Smooth muscle cell (in vitro differentiated cells): ENCODE measurements at regions not wholly inside any gene's neighbourhood (a gene's known extent, or its start where the extent isn't known, plus 50 kb on each side); places are given as distances from the start of the nearest gene placed in this dataset.

ENCODE experiments used
- DNase-seq: peaks from one replicate; lab custom pipeline; 2025; ENCODE audit not compliant: unreplicated experiment; lab: John Stamatoyannopoulos, UW
- H2AFZ ChIP-seq: fragments of 200-600 bp; sonication (generic); 2 replicates; pipeline ENCODE4 v1.6.0; 2016; ENCODE audit warnings: antibody characterized with exemption, low read depth, mild to moderate bottlenecking
- H3F3A ChIP-seq: fragments of 200-600 bp; sonication (generic); 2 replicates; pipeline ENCODE4 v1.6.0; 2017; ENCODE audit warnings: antibody characterized with exemption, low read depth
- H3K27ac ChIP-seq: fragments of 200-600 bp; sonication (generic); 2 replicates; pipeline ENCODE4 v1.5.1; 2016; ENCODE audit warnings: low read depth, mild to moderate bottlenecking
- H3K27me3 ChIP-seq: fragments of 200-600 bp; sonication (generic); 2 replicates; pipeline ENCODE4 v1.6.1; 2016; ENCODE audit warnings: low read depth, mild to moderate bottlenecking
- H3K36me3 ChIP-seq: fragments of 200-600 bp; sonication (generic); 2 replicates; pipeline ENCODE4 v1.5.1; 2016; ENCODE audit warnings: low read depth
- H3K4me1 ChIP-seq: fragments of 200-600 bp; sonication (generic); 2 replicates; pipeline ENCODE4 v1.5.1; 2016; ENCODE audit warnings: low read depth
- H3K4me2 ChIP-seq: fragments of 200-600 bp; sonication (generic); 2 replicates; pipeline ENCODE4 v1.6.0; 2016; ENCODE audit warnings: mild to moderate bottlenecking
- H3K4me3 ChIP-seq: fragments of 200-600 bp; sonication (generic); 2 replicates; pipeline ENCODE4 v1.5.1; 2016; ENCODE audit warnings: mild to moderate bottlenecking
- H3K79me2 ChIP-seq: fragments of 200-600 bp; sonication (generic); 2 replicates; pipeline ENCODE4 v1.6.0; 2016; ENCODE audit warnings: low read depth, mild to moderate bottlenecking
- H3K9ac ChIP-seq: fragments of 200-600 bp; sonication (generic); 2 replicates; pipeline ENCODE4 v1.6.0; 2016; ENCODE audit warnings: low read depth
- H3K9me3 ChIP-seq: fragments of 200-600 bp; sonication (generic); replicated peaks from 2 replicates; pipeline ENCODE4 v1.5.1; 2016; ENCODE audit warnings: low read depth
- H4K20me1 ChIP-seq: fragments of 200-600 bp; sonication (generic); 2 replicates; pipeline ENCODE4 v1.6.0; 2016; ENCODE audit warnings: low read depth
- CTCF ChIP-seq: fragments of 200-600 bp; sonication (generic); IDR thresholded peaks from 2 replicates; pipeline ENCODE4 v1.5.1; 2017; ENCODE audit warnings: borderline replicate concordance, mild to moderate bottlenecking, antibody characterized with exemption; ENCODE audit not compliant: insufficient read depth, poor library complexity, severe bottlenecking
- WGBS: methylation state at CpG from one replicate; pipeline ENCODE4 v1.1.7; 2016; ENCODE audit warnings: low lambda C conversion rate; 5-methylcytosine and 5-hydroxymethylcytosine counted together

- no peak for TF ChIP-seq CTCF
- no peak overlapping the region for H3K27ac ChIP-seq
- H3K4me1 ChIP-seq = no peaks in the 10 kb centered on the region
- peaks cover 50% of the 10 kb centered on the region for H3K27me3 ChIP-seq
- no peaks in the 10 kb centered on the region for H3K9me3 ChIP-seq
- H3K79me2 ChIP-seq = no peaks in the 10 kb centered on the region
- no peaks in the 10 kb centered on the region for H4K20me1 ChIP-seq
- 43% methylated on average over 14 of the region's 14 CpGs for WGBS
- H3K36me3 ChIP-seq = no peaks in the 10 kb centered on the region
- H3K4me3 ChIP-seq = peak overlapping the region; percentile 46
- peak overlapping the region; percentile 95 for H2AFZ ChIP-seq
- no peak for DNase-seq
- no peaks in the 10 kb centered on the region for H3F3A ChIP-seq
- H3K9ac ChIP-seq = no peak overlapping the region
- peak overlapping the region; percentile 86 for H3K4me2 ChIP-seq
Observed at GRCh38 chr18:34159691-34160185, 65.0 kb downstream of the NOL4 start.

- peak; percentile 18 for TF ChIP-seq CTCF
- no peaks in the 10 kb centered on the region for H3K4me1 ChIP-seq
- H3K4me2 ChIP-seq = peak overlapping the region; percentile 86
- no peaks in the 10 kb centered on the region for H3K79me2 ChIP-seq
- no peaks in the 10 kb centered on the region for H4K20me1 ChIP-seq
- H2AFZ ChIP-seq = peak overlapping the region; percentile 95
- no peaks in the 10 kb centered on the region for H3K36me3 ChIP-seq
- WGBS = 2% methylated on average over 52 of the region's 54 CpGs
- H3F3A ChIP-seq = no peaks in the 10 kb centered on the region
- H3K9ac ChIP-seq = no peak overlapping the region
- H3K27me3 ChIP-seq = peaks cover 50% of the 10 kb centered on the region
- no peak for DNase-seq
- H3K4me3 ChIP-seq = peak overlapping the region; percentile 46
- H3K27ac ChIP-seq = no peak overlapping the region
- H3K9me3 ChIP-seq = no peaks in the 10 kb centered on the region
Observed at GRCh38 chr18:34158881-34159690, 65.6 kb downstream of the NOL4 start.

- H3K79me2 ChIP-seq = no peaks in the 10 kb centered on the region
- no peak overlapping the region for H3K9ac ChIP-seq
- H3F3A ChIP-seq = no peaks in the 10 kb centered on the region
- no peaks in the 10 kb centered on the region for H3K36me3 ChIP-seq
- H2AFZ ChIP-seq = no peak overlapping the region
- DNase-seq = no peak
- no peaks in the 10 kb centered on the region for H3K4me1 ChIP-seq
- no peaks in the 10 kb centered on the region for H3K9me3 ChIP-seq
- no peaks in the 10 kb centered on the region for H4K20me1 ChIP-seq
- H3K4me2 ChIP-seq = no peak overlapping the region
- 74% methylated on average over 1 of the region's 1 CpG for WGBS
- TF ChIP-seq CTCF = no peak
- H3K4me3 ChIP-seq = no peak overlapping the region
- peaks cover 31% of the 10 kb centered on the region for H3K27me3 ChIP-seq
- no peak overlapping the region for H3K27ac ChIP-seq
Observed at GRCh38 chr18:34153711-34154110, 71.0 kb downstream of the NOL4 start.

- no peak overlapping the region for H3K4me3 ChIP-seq
- no peak overlapping the region for H3K4me2 ChIP-seq
- TF ChIP-seq CTCF = no peak
- no peaks in the 10 kb centered on the region for H3K9me3 ChIP-seq
- H3F3A ChIP-seq = no peaks in the 10 kb centered on the region
- no peak overlapping the region for H3K9ac ChIP-seq
- H3K36me3 ChIP-seq = no peaks in the 10 kb centered on the region
- H3K27ac ChIP-seq = no peak overlapping the region
- no peaks in the 10 kb centered on the region for H3K27me3 ChIP-seq
- 100% methylated on average over 1 of the region's 1 CpG for WGBS
- H4K20me1 ChIP-seq = no peaks in the 10 kb centered on the region
- no peak for DNase-seq
- no peaks in the 10 kb centered on the region for H3K79me2 ChIP-seq
- H2AFZ ChIP-seq = no peak overlapping the region
- H3K4me1 ChIP-seq = no peaks in the 10 kb centered on the region
Observed at GRCh38 chr18:34131006-34131405, 93.7 kb downstream of the NOL4 start.
